Mesendoderm (in vitro differentiated cells): ENCODE measurements at regions not wholly inside any gene's neighbourhood (a gene's known extent, or its start where the extent isn't known, plus 50 kb on each side); places are given as distances from the start of the nearest gene placed in this dataset.
"Not testable (repeated sequence)": the region's sequence is repeated elsewhere in the genome, so short reads cannot be mapped to it uniquely, and the experiment has no call there.

ENCODE experiments used
- DNase-seq: peaks from one replicate; pipeline ENCODE4 v3.0.0; 2013
- H2AK5ac ChIP-seq: 2 replicates; pipeline ENCODE4 v1.6.1; 2013; ENCODE audit warnings: low read length, inconsistent platforms
- H2BK120ac ChIP-seq: 2 replicates; pipeline ENCODE4 v1.6.1; 2013; ENCODE audit warnings: low read depth, mild to moderate bottlenecking, low read length, moderate library complexity, mixed read lengths
- H2BK15ac ChIP-seq: replicated peaks from 2 replicates; pipeline ENCODE4 v1.6.1; 2013; ENCODE audit warnings: low read depth, mild to moderate bottlenecking, moderate library complexity
- H2BK5ac ChIP-seq: 2 replicates; pipeline ENCODE4 v1.6.1; 2013; ENCODE audit warnings: low read length, inconsistent platforms
- H3K18ac ChIP-seq: 2 replicates; pipeline ENCODE4 v1.6.1; 2013; ENCODE audit warnings: mild to moderate bottlenecking, low read length, mixed read lengths
- H3K23ac ChIP-seq: one replicate; pipeline ENCODE4 v1.6.1; 2013; ENCODE audit warnings: low read length
- H3K27ac ChIP-seq: 2 replicates; pipeline ENCODE4 v1.5.1; 2013; ENCODE audit warnings: low read depth, mild to moderate bottlenecking, inconsistent platforms, low read length, moderate library complexity
- H3K27me3 ChIP-seq: 2 replicates; pipeline ENCODE4 v1.6.1; 2013; ENCODE audit warnings: low read length, control low read depth, mild to moderate bottlenecking, inconsistent platforms; ENCODE audit not compliant: insufficient read depth, poor library complexity
- H3K36me3 ChIP-seq: 2 replicates; pipeline ENCODE4 v1.6.1; 2013; ENCODE audit warnings: low read length, inconsistent platforms; ENCODE audit not compliant: control insufficient read depth, insufficient read depth
- H3K4ac ChIP-seq: one replicate; pipeline ENCODE4 v1.6.1; 2013; ENCODE audit warnings: low read depth, mild to moderate bottlenecking, low read length, moderate library complexity
- H3K4me1 ChIP-seq: 2 replicates; pipeline ENCODE4 v1.6.1; 2013; ENCODE audit warnings: low read depth, low read length, inconsistent platforms; ENCODE audit not compliant: control insufficient read depth
- H3K4me2 ChIP-seq: 2 replicates; pipeline ENCODE4 v1.6.1; 2013; ENCODE audit warnings: low read length
- H3K4me3 ChIP-seq: 2 replicates; pipeline ENCODE4 v1.5.1; 2013; ENCODE audit warnings: mild to moderate bottlenecking, low read length
- H3K56ac ChIP-seq: one replicate; pipeline ENCODE4 v1.6.1; 2013; ENCODE audit warnings: low read length
- H3K79me1 ChIP-seq: 2 replicates; pipeline ENCODE4 v1.6.1; 2013; ENCODE audit warnings: low read length, inconsistent platforms
- H3K79me2 ChIP-seq: 2 replicates; pipeline ENCODE4 v1.6.1; 2013; ENCODE audit warnings: mild to moderate bottlenecking, low read length; ENCODE audit not compliant: control insufficient read depth, insufficient read depth
- H3K9ac ChIP-seq: 2 replicates; pipeline ENCODE4 v1.6.1; 2013; ENCODE audit warnings: low read length, inconsistent platforms
- H4K5ac ChIP-seq: one replicate; pipeline ENCODE4 v1.6.1; 2013; ENCODE audit warnings: low read length
- H4K8ac ChIP-seq: one replicate; pipeline ENCODE4 v1.6.1; 2013; ENCODE audit warnings: low read depth, mild to moderate bottlenecking, control low read depth, low read length, moderate library complexity
- WGBS: extraction: QIAGEN DNeasy Blood & Tissue Kit; methylation state at CpG from one replicate; pipeline ENCODE4 v1.1.7; 2013; ENCODE audit warnings: low lambda C conversion rate, missing lambda C conversion rate; ENCODE audit not compliant: insufficient coverage; ENCODE audit errors: extremely low coverage; 5-methylcytosine and 5-hydroxymethylcytosine counted together

GRCh38 chr9:85871008-85871407, 69.9 kb upstream of the NAA35 start:
- H3K23ac ChIP-seq = no peak overlapping the region
- H3K56ac ChIP-seq = no peak overlapping the region
- DNase-seq = no peak
- no peak overlapping the region for H2BK5ac ChIP-seq
- no peak overlapping the region for H3K4me3 ChIP-seq
- no peak overlapping the region for H3K9ac ChIP-seq
- no peaks in the 10 kb centered on the region for H3K36me3 ChIP-seq
- H3K79me1 ChIP-seq = no peaks in the 10 kb centered on the region
- no peak overlapping the region for H3K4ac ChIP-seq
- H3K4me2 ChIP-seq = no peak overlapping the region
- WGBS = no CpG with 5 or more reads among the region's 2 CpGs
- no peak overlapping the region for H2AK5ac ChIP-seq
- H3K79me2 ChIP-seq = no peaks in the 10 kb centered on the region
- no peak overlapping the region for H4K5ac ChIP-seq
- H2BK120ac ChIP-seq = no peak overlapping the region
- H2BK15ac ChIP-seq = no peak overlapping the region
- peaks cover 1% of the 10 kb centered on the region for H3K4me1 ChIP-seq
- H3K18ac ChIP-seq = no peak overlapping the region
- H3K27me3 ChIP-seq = no peaks in the 10 kb centered on the region
- H3K27ac ChIP-seq = no peak overlapping the region
- no peak overlapping the region for H4K8ac ChIP-seq

- H3K79me1 ChIP-seq, H4K5ac ChIP-seq, H2AK5ac ChIP-seq, H3K4ac ChIP-seq, H3K36me3 ChIP-seq, H3K79me2 ChIP-seq, H3K9ac ChIP-seq, H4K8ac ChIP-seq, H2BK15ac ChIP-seq, H3K4me1 ChIP-seq, H2BK120ac ChIP-seq, H3K27ac ChIP-seq, H3K4me2 ChIP-seq, H3K23ac ChIP-seq, H3K18ac ChIP-seq, H3K56ac ChIP-seq, H3K27me3 ChIP-seq, H2BK5ac ChIP-seq, DNase-seq, H3K4me3 ChIP-seq: not testable (repeated sequence)
- WGBS = no CpG with 5 or more reads among the region's 5 CpGs
Measured at GRCh38 chr9:85871683-85872082, 69.3 kb upstream of the NAA35 start.

GRCh38 chr9:85872463-85872862, 68.5 kb upstream of the NAA35 start:
- no peak for DNase-seq
- no peak overlapping the region for H2BK120ac ChIP-seq
- no peak overlapping the region for H4K5ac ChIP-seq
- H3K9ac ChIP-seq = no peak overlapping the region
- no peaks in the 10 kb centered on the region for H3K36me3 ChIP-seq
- no peaks in the 10 kb centered on the region for H3K79me2 ChIP-seq
- H4K8ac ChIP-seq = peak overlapping the region; percentile 65
- H3K27ac ChIP-seq = no peak overlapping the region
- no peak overlapping the region for H3K4ac ChIP-seq
- H3K18ac ChIP-seq = peak overlapping the region; percentile 60
- H3K56ac ChIP-seq = no peak overlapping the region
- no CpG with 5 or more reads among the region's 6 CpGs for WGBS
- no peaks in the 10 kb centered on the region for H3K27me3 ChIP-seq
- no peak overlapping the region for H3K4me3 ChIP-seq
- no peak overlapping the region for H2BK5ac ChIP-seq
- no peak overlapping the region for H3K23ac ChIP-seq
- H2AK5ac ChIP-seq = no peak overlapping the region
- H2BK15ac ChIP-seq = peak overlapping the region; percentile 97
- H3K79me1 ChIP-seq = no peaks in the 10 kb centered on the region
- no peak overlapping the region for H3K4me2 ChIP-seq
- peaks cover 1% of the 10 kb centered on the region for H3K4me1 ChIP-seq

- H4K5ac ChIP-seq = no peak overlapping the region
- H3K27me3 ChIP-seq = no peaks in the 10 kb centered on the region
- no peak overlapping the region for H3K23ac ChIP-seq
- H3K36me3 ChIP-seq = no peaks in the 10 kb centered on the region
- H3K4me1 ChIP-seq = no peaks in the 10 kb centered on the region
- H3K4me2 ChIP-seq = no peak overlapping the region
- H3K79me1 ChIP-seq = no peaks in the 10 kb centered on the region
- no peak overlapping the region for H2BK5ac ChIP-seq
- no peak overlapping the region for H3K56ac ChIP-seq
- no peak overlapping the region for H3K9ac ChIP-seq
- no peak overlapping the region for H2AK5ac ChIP-seq
- H2BK120ac ChIP-seq = no peak overlapping the region
- no peak overlapping the region for H3K4me3 ChIP-seq
- H3K4ac ChIP-seq = no peak overlapping the region
- H3K79me2 ChIP-seq = no peaks in the 10 kb centered on the region
- H4K8ac ChIP-seq = no peak overlapping the region
- no peak overlapping the region for H2BK15ac ChIP-seq
- H3K27ac ChIP-seq = no peak overlapping the region
- H3K18ac ChIP-seq = no peak overlapping the region
- no peak for DNase-seq
Measured at GRCh38 chr9:85876628-85877027, 64.3 kb upstream of the NAA35 start.

GRCh38 chr9:85878872-85879597, 61.9 kb upstream of the NAA35 start:
- Histone ChIP-seq H2BK5ac (peak overlapping the region; percentile 78), H2BK15ac (peak overlapping the region; percentile 99), H4K8ac (peak overlapping the region; percentile 86), H3K4ac (peak overlapping the region; percentile 94), H3K18ac (peak overlapping the region; percentile 95), H3K9ac (peak overlapping the region; percentile 53), H3K56ac (peak overlapping the region; percentile 77), H3K27ac (peak overlapping the region; percentile 68)
- not testable (repeated sequence) for H2BK120ac ChIP-seq, H3K36me3 ChIP-seq, H3K27me3 ChIP-seq, H4K5ac ChIP-seq, H3K79me1 ChIP-seq, H3K23ac ChIP-seq, H3K79me2 ChIP-seq, H3K4me2 ChIP-seq, H2AK5ac ChIP-seq, H3K4me1 ChIP-seq, H3K4me3 ChIP-seq
- DNase-seq = peak; percentile 73
- no CpG with 5 or more reads among the region's 5 CpGs for WGBS

GRCh38 chr9:85880507-85880906, 60.4 kb upstream of the NAA35 start:
- H3K18ac ChIP-seq, H3K36me3 ChIP-seq, H3K4ac ChIP-seq, H2BK15ac ChIP-seq, H2AK5ac ChIP-seq, H3K27ac ChIP-seq, H3K23ac ChIP-seq, H3K4me3 ChIP-seq, H4K5ac ChIP-seq, DNase-seq, H3K79me2 ChIP-seq, H4K8ac ChIP-seq, H3K4me2 ChIP-seq, H3K27me3 ChIP-seq, H3K79me1 ChIP-seq, H2BK5ac ChIP-seq, H3K4me1 ChIP-seq, H2BK120ac ChIP-seq, H3K9ac ChIP-seq, H3K56ac ChIP-seq: not testable (repeated sequence)
- WGBS = no CpG with 5 or more reads among the region's 3 CpGs
